Ureter (tissue), 1 donor: ENCODE measurements at regions not wholly inside any gene's neighbourhood (a gene's known extent, or its start where the extent isn't known, plus 50 kb on each side); places are given as distances from the start of the nearest gene placed in this dataset.

Source experiments
- DNase-seq: peaks from one replicate; pipeline ENCODE4 v3.0.0-alpha.2; 2020; ENCODE audit warnings: low spot score
- donor health status: DM: yes; HTN: yes; CAD: no.

DNA sequence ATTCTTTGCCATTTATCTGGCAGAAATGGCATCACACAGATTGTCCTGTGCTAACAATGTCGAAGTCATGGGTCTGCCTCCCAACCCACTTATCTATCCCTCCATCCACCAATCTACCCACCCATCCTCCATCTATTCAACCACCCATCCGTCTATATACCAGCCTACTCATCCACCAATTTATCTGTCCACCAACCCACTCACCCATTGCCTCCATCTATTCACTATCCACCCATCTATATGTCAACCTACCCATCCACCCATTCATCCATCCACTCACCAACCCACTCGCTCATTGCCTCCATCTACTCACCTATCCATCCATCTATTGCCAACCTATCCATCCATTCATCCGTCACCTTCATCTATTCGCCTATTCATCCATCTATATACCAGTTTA, 521.2 kb downstream of the SHQ1 start:
- DNase-seq, result no peak

DNA sequence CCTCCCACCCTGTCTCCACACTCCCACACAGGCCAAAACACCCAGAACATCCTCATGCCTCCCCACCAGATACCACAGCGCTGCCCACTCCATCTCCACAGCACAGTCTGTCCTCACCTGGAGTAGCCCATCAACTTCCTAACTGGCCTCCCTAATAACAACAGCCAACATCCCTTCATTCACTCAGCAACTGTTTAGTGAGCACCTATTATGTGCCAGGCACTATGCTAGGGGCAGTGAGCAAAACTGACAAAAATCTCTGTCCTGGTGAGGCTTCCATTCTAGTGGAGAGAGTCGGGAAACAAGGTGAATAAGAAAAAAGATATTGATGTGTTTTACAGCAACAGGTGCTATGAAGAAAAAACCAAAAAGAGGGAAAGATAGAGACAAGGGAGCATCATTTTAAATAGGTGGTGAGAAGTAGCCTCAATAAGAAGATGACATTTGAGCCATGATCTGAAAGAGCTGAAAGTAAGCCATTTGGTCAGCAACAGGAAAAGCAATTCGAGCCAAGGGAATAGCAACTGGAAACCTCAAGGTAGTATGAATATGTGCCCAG, 523.9 kb downstream of the SHQ1 start:
- no peak for DNase-seq

DNA sequence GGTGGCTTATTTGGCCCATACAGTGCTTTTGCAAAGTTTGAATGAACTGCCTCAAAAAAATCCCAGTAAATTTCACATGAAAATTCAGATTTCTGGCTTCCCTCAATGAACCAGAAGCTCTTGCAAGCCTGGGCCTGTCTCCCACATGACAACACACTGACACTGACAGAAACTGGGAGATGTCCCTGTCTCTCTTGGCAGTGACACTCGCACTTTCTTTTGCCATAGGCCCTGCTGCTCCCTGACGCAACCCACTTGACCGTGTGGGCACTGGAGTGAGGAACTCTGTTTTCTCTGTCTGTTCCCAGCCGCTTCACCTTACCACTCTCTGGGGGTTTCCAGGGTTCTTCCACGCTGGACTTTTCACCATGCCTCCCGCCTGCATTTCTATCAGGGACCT, 524.5 kb downstream of the SHQ1 start:
- no peak for DNase-seq

DNA sequence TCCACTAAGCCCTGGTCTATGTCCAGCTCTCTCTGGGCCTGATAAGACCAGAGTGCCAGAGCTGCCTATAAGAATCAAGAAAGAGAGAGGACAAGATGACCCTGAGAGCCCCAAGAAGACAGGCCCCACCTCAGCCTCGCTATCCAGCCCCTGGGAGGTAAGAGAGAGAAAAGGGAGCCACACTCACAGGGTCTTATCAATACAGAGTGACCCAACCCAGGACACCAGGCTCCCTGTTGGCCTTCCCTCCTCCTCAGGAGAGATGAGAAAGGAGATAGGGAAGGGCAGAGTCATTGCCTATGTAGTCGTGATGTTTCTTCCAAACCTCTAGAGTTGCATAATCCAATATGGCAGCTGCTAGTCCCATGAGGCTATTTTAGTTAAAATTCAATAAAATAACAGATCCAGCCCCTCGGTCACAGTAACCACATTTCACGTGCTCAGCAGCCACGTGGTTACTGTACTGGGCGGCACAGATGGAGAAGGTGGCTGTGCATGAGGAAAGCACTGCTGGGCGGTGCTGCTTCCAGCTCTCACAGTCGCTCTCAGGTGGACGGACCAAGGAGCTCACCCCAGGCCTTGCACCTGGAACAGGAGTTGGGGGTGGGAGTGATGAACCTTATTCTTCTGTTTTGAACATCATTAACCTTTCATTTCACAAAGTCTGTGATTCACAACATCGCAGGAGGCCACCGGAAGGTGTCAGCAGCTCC, 525.8 kb downstream of the SHQ1 start:
- DNase-seq, result no peak

DNA sequence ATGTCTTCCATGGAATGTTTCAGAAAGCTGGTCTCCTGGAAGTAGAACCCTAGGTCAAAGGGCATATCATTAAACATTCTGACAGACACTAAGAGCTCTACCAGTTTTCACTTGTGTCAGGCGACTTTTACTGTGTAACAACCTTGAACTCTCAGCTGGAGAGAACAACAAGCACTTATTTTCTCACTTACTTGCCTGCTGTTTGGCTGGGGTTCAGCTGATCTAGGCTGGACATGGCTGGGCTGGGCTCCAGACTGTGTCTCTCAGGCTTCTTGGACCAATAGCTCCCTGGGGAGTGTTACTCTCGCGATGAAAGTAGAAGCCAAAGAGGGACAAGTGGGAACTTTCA, 527.3 kb downstream of the SHQ1 start:
- DNase-seq, result no peak

DNA sequence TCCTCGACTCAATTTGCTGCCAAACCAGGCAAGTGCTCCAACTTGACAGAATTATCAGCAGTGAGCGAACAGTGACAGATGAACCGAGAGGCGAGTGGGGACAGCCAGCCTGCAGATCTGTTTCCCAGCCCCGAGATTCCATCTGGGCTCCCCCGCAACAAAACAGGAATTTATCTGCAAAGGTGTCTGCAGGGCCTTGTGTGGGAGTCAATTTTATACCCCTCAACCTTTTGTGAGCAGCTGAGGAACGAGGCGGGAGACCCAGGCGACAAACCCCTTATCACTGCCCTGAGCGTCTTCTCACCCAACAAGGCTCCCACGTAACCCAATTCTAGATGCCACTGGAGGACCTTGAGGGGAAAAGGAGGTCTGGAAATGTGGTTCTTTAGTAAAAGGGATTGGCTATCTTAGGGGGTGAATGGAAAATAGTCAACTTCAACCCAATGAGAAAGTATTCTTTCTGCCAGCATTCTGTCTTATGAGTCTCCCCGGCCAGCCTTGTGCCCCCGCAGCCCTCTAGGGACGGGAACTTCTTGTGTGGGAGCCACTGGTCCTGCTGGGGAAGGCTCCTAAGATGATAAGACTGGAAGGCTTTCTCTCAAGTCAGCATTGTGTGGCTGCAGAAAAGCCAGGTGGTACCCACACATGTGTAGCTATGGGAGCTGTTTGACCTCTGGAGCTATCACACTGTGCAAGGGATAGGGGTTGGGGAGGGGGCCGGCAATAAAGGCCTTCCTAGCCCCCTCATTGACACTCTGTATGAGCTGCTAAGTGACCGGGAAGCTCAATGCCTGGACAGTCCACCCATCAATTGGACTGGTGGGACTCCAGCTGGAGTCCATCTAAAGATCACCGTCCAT, 527.9 kb downstream of the SHQ1 start:
- no peak for DNase-seq

DNA sequence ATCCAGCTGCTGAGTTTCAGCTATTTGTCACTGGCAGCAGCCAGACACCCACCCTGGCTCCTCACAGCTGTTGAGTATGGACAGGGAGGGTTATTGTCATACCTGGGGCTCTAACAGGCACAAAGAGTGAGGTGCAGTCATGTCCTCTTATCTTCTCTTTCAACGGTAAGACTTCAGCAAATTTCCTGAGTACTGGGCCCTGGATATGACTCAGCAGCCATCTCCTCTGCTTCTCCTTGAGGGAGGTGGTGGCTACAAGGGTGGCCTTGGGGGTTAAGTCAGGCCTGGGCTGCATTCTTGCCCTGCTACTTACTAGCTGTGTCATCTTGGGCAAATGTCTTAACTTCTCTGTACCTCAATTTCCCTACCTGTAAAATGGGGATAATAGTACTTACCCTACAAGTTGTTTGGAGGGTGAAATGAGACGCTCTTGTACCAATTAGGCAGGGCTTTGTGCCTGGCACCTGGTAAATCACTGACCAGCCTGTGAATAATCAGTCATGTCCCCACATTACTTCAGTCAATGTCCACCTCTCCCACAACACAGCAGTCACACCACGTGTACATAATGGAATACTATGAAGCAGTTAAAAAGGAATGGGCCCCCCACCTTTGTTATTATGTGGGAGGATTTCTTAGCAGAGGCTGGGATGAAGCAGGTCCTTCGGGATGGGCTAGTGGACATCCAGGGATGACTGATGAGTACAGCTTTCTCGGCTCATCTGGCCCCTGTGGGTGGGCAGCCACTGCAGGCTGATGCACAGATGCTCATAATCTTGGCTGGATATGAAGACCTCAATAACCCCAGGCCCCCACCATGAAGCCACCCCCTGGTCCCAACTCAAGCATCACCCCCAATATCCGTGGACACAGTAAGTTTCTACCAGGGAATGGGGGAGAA, 528.8 kb downstream of the SHQ1 start:
- DNase-seq, result no peak

DNA sequence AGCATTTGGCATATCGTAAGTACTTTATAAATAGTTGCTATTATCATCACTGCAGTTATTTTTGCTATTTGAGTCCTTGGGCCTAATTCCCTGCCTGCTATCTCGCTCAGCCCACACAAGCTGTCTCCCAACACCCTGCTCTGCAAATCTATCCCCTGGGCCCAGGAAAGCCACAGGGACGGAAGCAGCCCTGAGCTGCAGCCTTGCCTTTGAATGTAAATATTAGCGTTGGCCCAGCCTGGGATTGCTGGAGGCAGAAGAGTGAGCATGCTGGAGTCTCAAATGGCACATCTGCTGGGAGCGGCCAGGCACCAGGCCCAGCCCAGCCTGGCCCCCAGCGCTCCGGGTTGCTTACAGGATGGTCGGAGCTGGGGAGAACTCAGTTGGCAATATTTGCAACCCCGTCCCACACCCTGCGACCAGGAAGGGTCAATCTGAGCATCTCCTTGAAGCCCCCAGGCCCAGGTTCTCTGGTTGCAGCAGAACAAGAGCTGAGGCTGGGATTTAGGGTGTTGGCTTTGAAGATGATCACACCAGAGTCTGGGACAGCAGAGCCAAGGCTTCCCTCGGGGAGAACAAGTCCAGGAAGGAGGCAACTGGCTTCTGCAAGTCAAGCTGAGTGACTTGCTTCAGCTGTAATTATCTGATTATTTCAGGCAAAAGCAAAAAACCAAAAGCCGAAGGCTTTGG, 529.6 kb downstream of the SHQ1 start:
- no peak for DNase-seq

DNA sequence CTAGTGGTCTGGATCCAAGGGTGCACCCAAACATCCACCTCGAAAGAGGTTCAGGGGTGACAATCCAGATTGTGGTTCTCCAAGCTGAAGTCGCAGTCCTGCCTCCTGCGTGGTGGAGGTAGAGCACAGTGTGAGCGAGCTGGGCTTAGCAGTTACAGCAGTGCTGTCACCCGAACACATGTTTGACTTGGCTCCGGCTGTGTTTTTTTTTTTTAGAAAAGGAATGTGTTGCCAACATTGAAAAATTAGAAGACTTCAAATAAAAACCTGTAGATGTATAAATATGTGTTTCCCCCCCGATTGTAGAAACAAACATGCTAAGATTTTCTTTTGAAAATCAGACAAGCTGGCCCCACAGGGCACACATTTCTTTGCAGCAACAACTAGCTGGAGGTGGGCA, 530.8 kb downstream of the SHQ1 start:
- DNase-seq, result no peak

DNA sequence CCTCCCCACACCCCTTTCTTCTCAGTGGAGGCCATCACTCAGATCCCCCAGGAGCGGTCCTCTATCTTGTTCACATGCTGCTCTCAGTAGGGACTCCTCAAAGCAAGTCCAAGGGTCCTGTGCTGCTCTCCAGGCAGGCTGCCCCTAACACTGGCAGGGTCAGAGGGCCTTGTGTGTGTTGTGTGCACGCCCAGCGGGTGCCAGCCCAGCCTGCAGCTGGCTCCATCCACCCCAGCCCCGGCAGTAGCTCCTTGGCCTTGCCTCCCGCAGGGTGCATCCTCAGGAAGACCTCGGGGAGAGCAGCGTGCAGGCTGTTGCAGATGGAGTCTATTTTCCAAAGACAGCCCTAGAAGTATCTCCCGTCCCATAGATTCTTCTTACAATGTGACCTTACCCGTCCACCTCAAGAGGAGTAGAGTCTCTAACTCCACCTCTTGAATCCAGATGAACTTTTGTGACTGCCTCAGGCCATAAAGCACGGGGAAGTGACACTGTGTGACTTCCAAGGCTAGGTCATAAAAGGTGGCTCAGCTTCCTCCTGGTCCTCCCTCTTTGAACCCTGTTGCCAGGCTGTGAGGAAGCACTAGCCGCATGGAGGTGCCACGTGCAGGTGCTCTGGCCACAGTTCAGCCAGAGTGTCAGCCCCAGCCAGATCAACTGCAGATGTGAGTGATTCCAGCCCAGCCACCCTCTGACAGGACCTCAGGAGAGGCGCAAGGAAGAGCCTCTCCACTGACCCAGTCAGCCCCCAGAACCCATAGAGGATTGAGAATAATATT, 531.6 kb downstream of the SHQ1 start:
- DNase-seq, result no peak

DNA sequence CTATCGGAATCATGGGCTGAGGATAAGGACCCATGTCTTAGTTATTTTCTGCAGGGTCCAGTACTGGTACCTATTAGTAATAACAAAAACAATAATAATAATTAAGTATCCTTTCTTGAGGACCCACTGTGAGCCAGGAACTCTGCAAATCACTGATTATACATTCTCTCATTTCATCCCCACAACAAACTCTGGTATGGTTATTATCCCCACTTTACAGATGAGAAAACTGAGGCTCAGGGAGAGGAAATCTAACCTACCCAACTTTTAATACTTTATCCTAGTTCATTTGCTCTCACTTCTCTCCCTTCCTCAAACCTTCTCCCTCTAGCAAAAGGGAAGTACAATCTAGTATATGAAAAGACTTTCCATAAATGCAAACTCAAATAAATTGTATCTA, 528.4 kb upstream of the PROK2 start:
- no peak for DNase-seq

DNA sequence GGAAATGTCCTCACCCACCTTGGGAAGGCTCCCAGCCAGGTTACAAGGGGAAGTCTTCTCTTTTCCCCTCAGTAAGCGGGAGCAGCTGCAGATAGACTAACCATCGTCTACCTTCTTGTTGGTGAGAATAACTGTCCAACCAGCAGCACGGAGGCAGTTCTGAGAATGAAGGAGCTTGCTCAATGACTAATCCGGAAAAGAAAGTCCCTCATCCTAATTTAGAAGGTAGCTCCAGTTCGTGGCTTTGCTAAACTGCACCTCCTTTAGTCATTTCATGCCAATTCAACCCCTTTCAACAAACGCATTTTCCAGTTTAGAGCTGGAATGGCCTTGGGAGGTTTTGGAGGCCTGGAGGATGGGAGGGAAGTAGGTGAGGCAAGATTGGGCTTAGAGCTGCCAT, 527.4 kb upstream of the PROK2 start:
- no peak for DNase-seq

DNA sequence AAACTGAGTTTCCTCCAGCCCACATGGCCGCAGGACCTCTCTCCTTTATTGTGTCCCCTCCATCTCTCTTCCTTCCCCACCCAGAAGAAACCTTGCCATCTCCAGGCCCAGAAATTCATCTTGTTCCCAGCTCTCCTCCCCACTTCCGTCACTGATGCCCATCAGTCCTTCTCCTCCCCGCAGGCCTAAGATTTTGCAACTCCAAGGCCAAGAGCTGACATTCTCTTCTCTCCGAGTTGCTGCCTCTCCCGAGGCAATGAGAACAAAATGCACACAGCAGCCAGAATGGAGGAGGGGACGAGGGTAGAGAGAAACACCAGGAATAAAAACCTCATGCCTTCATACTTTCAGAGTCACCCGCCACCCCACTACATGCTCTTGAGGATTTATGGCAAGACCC, 526.5 kb upstream of the PROK2 start:
- no peak for DNase-seq

DNA sequence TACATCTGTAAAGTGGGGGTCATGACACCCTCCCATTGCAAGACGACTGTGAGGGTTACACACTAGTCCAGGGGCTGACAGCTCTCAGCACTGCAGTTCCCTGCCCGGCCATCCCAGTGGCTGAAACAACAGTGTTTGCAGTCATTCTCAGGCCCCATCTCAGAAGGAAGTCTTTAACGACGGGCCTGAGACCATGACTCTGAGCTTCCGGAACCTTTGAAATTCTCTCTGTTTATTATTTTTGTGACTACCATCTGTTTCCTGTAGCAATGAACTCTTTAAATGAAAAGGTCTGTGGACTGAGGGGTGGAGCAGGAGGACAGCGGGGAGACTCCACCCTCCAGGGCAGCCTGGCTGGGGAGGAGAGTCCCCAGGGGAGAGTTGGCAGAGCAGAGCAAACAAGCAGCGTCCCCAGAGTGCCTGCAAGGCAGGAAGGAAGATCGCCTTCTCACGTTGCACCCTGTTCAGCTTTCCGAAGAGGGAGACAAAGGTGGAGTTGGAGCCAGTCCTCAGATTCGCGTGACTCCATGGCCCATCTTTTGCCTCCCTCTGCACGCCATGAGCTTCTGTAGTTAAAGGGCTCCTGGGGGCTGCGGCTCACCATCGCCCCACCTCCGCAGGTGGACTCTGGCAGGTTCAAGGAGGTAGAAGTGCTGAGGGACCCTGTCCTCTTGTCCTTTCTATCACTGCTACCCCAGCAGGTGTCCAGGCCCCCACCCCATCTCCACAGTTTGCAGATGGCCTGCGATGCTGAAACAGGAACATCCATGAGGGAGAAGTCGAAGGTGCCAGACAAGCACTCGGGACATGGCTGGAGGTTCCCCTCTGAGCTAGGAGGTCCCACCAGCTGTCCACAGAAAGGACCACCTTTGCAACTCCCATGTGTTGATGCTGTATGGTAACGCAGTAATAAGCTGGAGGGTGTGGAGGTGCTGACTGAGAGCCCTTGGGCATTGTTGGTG, 525.8 kb upstream of the PROK2 start:
- peak; percentile 62 for DNase-seq

DNA sequence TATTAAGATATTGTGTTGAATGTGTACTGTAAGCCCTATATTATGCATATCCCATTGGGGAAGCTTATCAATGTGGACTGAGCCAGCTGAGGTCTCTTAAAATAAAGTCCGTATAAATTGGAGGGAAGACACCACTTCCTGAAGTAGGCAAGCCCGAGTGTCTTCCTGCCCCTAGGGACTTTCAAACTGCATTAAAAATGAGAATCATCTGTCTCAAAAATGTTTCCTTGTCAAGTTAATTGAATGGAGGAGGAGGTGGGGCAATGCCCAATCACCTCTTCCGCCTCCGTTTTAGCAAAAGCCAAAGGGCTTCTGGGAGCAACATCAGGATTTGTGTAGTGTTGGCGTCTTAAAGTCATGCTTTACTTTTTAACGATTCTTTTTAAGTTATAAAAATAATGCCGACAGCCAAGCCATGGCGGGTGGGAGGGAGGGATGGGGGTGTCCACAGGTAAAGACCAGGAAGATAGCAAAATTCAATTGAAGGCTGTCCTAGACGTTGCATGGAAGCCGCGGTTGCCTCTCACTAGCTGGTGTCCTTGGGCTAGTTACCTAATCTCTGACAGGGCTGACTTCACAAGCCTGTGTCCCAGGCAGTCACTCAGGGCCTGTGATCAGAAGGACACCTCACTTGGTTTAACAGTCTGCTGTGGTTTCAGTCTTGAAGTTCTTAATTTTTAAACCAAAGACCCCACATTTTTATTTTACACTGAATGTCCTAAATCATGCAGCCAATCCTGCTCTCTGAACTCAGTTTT, 524.9 kb upstream of the PROK2 start:
- DNase-seq, result no peak

DNA sequence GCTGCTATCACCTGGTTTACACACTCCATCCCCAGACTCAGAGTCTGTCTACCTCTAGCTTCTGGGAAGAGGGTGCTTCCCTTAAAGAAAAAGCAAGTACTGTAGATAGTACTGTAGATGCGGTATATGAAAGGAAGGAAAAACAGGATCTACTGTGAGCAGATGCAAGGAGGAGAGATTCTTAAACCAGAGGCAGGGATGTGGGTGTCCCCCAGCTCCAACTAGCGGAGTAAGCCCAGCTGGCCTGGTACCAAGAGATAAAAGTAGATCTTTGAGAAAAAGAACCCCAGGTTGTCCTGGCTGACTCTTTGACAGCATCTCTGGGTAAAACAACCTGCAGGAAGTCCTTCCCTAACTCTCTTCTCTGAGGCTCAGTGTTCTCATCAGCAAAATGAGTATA, 523.7 kb upstream of the PROK2 start:
- DNase-seq, result no peak

DNA sequence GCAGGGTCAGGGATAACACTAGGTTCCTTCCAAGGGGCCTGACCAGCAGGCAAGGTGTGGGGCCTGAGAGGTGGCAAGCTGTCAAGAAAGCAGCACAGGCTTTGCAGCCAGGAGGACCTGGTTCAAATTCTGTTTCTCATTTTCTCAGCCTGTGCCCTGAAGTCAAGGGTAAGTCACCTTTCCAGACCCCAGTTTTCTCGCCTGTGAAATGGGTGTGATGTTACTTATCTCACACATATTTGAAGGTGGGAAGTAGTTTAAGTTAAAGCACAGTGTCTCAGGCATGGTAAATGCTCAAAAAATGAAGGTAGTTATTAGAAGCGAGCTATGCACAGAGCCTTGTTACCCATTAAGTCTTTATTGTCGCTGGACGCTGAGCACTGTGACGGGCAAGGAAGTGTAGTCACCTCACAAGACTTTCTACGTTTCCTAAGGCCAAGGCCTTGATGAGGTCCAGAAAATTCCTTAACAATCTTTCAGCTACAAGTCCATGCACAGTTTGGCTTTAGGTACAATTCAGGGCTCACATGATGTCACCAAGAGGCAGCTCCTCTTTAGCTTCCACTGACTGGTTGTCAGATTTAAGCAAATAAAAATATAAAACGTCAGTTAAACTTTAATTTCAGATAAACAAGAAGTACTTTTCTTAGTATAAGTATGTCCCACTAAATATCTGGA, 522.6 kb upstream of the PROK2 start:
- no peak for DNase-seq

DNA sequence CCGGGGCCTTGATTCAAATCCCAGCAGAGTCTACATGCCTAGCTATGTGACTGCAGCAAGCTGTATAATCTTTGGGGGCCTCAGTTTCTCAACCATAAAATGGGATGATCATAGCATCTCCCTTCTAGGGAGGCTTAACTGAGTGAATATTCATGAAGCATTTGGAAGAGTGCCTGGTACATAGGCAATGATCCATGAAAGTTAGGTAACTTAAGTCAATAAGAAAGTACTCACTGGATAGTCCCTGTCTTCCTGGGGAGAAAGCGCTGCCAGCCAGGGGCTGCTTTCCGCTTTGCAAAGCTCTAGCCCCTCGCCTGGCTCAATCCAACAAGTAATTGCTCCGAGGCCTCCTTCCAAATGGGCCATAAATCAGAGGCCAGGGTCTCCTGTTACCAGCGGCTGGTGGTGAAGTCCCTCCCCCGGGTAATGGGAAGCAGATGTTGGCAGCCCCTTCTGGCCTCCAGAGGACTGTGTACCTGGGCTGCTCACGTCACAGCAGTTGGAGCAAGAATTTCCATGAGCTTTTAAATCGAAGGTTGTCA, 521.9 kb upstream of the PROK2 start:
- DNase-seq, result no peak
